HCT116 (cell line): ENCODE measurements at regions not wholly inside any gene's neighbourhood (a gene's known extent, or its start where the extent isn't known, plus 50 kb on each side); places are given as distances from the start of the nearest gene placed in this dataset.

ENCODE experiments used
- ATAC-seq: fragments of 200-7000 bp; cut with Tn5 transposase; 2 replicates; pipeline ENCODE4 v1.9.1; 2020; ENCODE audit warnings: mild to moderate bottlenecking, moderate library complexity
- BruUV-seq: library from RNA; stranded (reverse); fragments of 400-500 nt; replicated peaks from 2 replicates; lab custom pipeline; 2021; lab: Mats Ljungman, UMichigan
- CTCF ChIA-PET: fragments of 300-600 bp; sonication (Branson Sonifier 250); formaldehyde crosslinking; loops from one replicate; lab custom pipeline; 2021; ENCODE audit warnings: antibody characterized with exemption; lab: Charles Lee
- POLR2A ChIA-PET: fragments of 300-600, 350-600 bp; sonication (Branson Sonifier 250); formaldehyde crosslinking; loops from one replicate; lab custom pipeline; 2021; ENCODE audit warnings: antibody characterized with exemption; lab: Charles Lee
- RAD21 ChIA-PET, 2 experiments: fragments of 300-600 bp; sonication (Branson Sonifier 250); formaldehyde crosslinking; loops; one replicate each; lab custom pipeline; 2023; ENCODE audit warnings: low total read pairs in 2 of 2; ENCODE audit not compliant: uncharacterized antibody in 2 of 2, unreplicated experiment in 2 of 2, low non-redundant PET in 1 of 2; lab: Charles Lee
- DNase-seq: peaks from one replicate; pipeline ENCODE4 v3.0.0-alpha.2; 2010; ENCODE audit warnings: low read depth, low spot score
- H2AFZ ChIP-seq: fragments of 200-600 bp; shearing (Covaris generic), sonication (generic); 2 replicates; pipeline ENCODE4 v1.6.1; 2017; ENCODE audit warnings: low read depth, mixed run types, mixed read lengths, antibody characterized with exemption, low read length; ENCODE audit not compliant: poor library complexity, severe bottlenecking
- H3K27ac ChIP-seq: 2 replicates; pipeline ENCODE4 v1.5.1; 2012; ENCODE audit warnings: low read depth, low read length
- H3K27me3 ChIP-seq: fragments of 200-600 bp; sonication (generic); 2 replicates; pipeline ENCODE4 v1.6.1; 2016; ENCODE audit warnings: mixed run types, low read length, mixed read lengths; ENCODE audit not compliant: insufficient read depth
- H3K36me3 ChIP-seq, 2 experiments: fragments of 200-500 bp in 1 of 2; fragments of 200-600 bp in 1 of 2; sonication (Bioruptor generic) in 1 of 2; sonication (generic) in 1 of 2; 2 replicates each; pipeline versions ENCODE4 v1.5.1 to v1.6.1; 2014 to 2016; ENCODE audit warnings: low read length in 2 of 2, inconsistent platforms in 1 of 2, mixed read lengths in 1 of 2, mixed run types in 1 of 2; ENCODE audit not compliant: insufficient read depth in 2 of 2, control insufficient read depth in 1 of 2
- H3K4me1 ChIP-seq, 2 experiments: fragments of 200-600 bp in 1 of 2; sonication (generic) in 1 of 2; 2 replicates each; pipeline versions ENCODE4 v1.5.1 to v1.6.1; 2012 to 2017; ENCODE audit warnings: low read length in 2 of 2, inconsistent platforms in 1 of 2, mild to moderate bottlenecking in 1 of 2, mixed read lengths in 1 of 2, mixed run types in 1 of 2, moderate library complexity in 1 of 2; ENCODE audit not compliant: insufficient read depth in 2 of 2, control insufficient read depth in 1 of 2
- H3K4me2 ChIP-seq: fragments of 200-600 bp; sonication (generic); 2 replicates; pipeline ENCODE4 v1.6.1; 2017; ENCODE audit warnings: mixed run types, low read length, mixed read lengths
- H3K4me3 ChIP-seq, 2 experiments: fragments of 200-600 bp in 1 of 2; sonication (generic) in 1 of 2; replicated peaks in 1 of 2; 2 replicates each; pipeline ENCODE4 v1.5.1; 2011 to 2016; ENCODE audit warnings: low read length in 2 of 2, control low read depth in 1 of 2, low read depth in 1 of 2, mild to moderate bottlenecking in 1 of 2, mixed read lengths in 1 of 2, mixed run types in 1 of 2
- H3K79me2 ChIP-seq: fragments of 200-600 bp; sonication (generic); 2 replicates; pipeline ENCODE4 v1.6.1; 2017; ENCODE audit warnings: mild to moderate bottlenecking, mixed run types, low read length, moderate library complexity, mixed read lengths; ENCODE audit not compliant: insufficient read depth
- H3K9ac ChIP-seq: fragments of 200-600 bp; sonication (generic); 2 replicates; pipeline ENCODE4 v1.6.1; 2016; ENCODE audit warnings: low read length, mixed read lengths
- H3K9me2 ChIP-seq: fragments of 200-600 bp; sonication (generic), shearing (Covaris generic); 2 replicates; pipeline ENCODE4 v1.6.1; 2017; ENCODE audit warnings: mixed run types, mild to moderate bottlenecking, moderate library complexity; ENCODE audit not compliant: insufficient read depth
- H3K9me3 ChIP-seq, 2 experiments: fragments of 200-500 bp in 1 of 2; fragments of 200-600 bp in 1 of 2; sonication (Bioruptor generic) in 1 of 2; sonication (generic) in 1 of 2; 2 replicates each; pipeline ENCODE4 v1.6.1; 2014 to 2017; ENCODE audit warnings: low read length in 2 of 2, mixed read lengths in 2 of 2, inconsistent platforms in 1 of 2, low read depth in 1 of 2, mild to moderate bottlenecking in 1 of 2, mixed run types in 1 of 2, moderate library complexity in 1 of 2; ENCODE audit not compliant: control insufficient read depth in 1 of 2, insufficient read depth in 1 of 2
- H4K20me1 ChIP-seq: fragments of 200-600 bp; sonication (generic), shearing (Covaris generic); 2 replicates; pipeline ENCODE4 v1.6.1; 2017; ENCODE audit warnings: mixed run types, mild to moderate bottlenecking, moderate library complexity; ENCODE audit not compliant: insufficient read depth
- EGR1 ChIP-seq: IDR thresholded peaks from 2 replicates; pipeline ENCODE4 v1.6.1; 2012; ENCODE audit warnings: low read depth
- EZH2 ChIP-seq: fragments of 200-600 bp; sonication (generic); IDR thresholded peaks from 2 replicates; pipeline ENCODE4 v1.6.1; 2017; ENCODE audit warnings: antibody characterized with exemption, mixed run types
- JUND ChIP-seq: IDR thresholded peaks from 2 replicates; pipeline ENCODE4 v1.6.1; 2012
- POLR2A ChIP-seq: IDR thresholded peaks from 2 replicates; pipeline ENCODE4 v1.7.0; 2011; ENCODE audit warnings: borderline replicate concordance; ENCODE audit not compliant: insufficient read depth, insufficient read length; ENCODE audit errors: extremely low read depth
- POLR2AphosphoS5 ChIP-seq: IDR thresholded peaks from 2 replicates; pipeline ENCODE4 v1.6.1; 2011; ENCODE audit warnings: mild to moderate bottlenecking, low read depth, low read length, moderate library complexity
- RAD21 ChIP-seq: IDR thresholded peaks from 2 replicates; pipeline ENCODE4 v1.6.1; 2012; ENCODE audit warnings: low read depth, mild to moderate bottlenecking
- YY1 ChIP-seq: IDR thresholded peaks from 2 replicates; pipeline ENCODE4 v1.6.1; 2011; ENCODE audit warnings: low read length, low read depth, moderate library complexity, mild to moderate bottlenecking; ENCODE audit not compliant: insufficient replicate concordance; ENCODE audit errors: extremely low read depth
- ZFX ChIP-seq: fragments of 450-650 bp; IDR thresholded peaks from 2 replicates; pipeline ENCODE4 v1.6.1; 2017
- intact Hi-C: fragments of 100-400 bp; cut with micrococcal nuclease; formaldehyde crosslinking; loops from 2 replicates; pipeline ENCODE4 v1.10.0; 2022
- TF ChIP-seq, protein P1 (sequence below): IDR thresholded peaks from 2 replicates; pipeline ENCODE4 v1.6.1; 2012
- TF ChIP-seq, protein P2 (sequence below): IDR thresholded peaks from 2 replicates; pipeline ENCODE4 v1.6.1; 2011; ENCODE audit warnings: mild to moderate bottlenecking, low read length, moderate library complexity; ENCODE audit not compliant: insufficient replicate concordance; ENCODE audit errors: extremely low read depth
- TF ChIP-seq, protein P3 (sequence below): IDR thresholded peaks from 2 replicates; pipeline ENCODE4 v1.6.1; 2012; ENCODE audit warnings: low read depth

DNA sequence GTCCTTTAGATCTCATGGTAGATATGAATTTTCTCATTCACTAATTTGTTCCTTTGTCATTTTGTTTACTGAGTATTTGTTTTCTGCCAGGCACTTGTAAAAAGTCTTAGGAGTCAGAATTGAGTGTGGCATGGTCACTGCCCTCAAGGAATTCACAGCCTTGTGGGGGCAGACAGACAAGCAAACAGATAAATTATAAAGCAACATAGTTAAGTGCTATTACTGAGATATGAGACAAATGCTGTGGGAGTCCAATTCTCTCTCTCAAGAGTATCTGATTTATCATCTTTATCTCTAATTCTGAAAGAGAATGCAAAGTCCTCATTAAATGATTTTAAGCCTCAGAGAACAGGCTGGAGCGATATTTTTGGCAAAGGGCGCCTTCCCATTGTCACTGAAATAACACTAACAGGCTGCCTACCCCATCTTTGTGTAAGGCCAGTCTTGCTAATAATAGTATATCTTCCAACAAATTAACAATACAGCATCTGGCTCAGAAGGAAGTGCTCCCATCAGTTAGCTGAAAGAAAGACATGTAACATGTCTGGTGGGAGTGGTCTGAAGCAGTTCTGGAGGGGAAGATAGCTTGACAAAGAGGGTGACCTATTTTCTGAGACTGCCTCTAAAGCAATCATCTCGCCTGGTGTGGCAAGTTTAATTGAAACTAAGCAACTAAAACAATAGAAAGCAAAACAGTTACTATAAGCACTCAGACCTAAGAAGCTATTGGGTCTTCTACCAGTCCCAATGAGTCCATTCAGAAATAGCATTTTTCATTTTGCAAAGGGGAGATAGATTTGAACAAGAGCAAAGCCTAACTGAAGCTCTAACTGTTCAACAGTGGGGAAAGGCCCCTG, 61.5 kb upstream of the AMOT start:
- no peak overlapping the region for H3K9ac ChIP-seq
- no peak for ATAC-seq
- no peaks in the 10 kb centered on the region for H3K36me3 ChIP-seq
- no peak overlapping the region for H3K4me2 ChIP-seq
- BruUV-seq: no TSS peak
- TF ChIP-seq ZFX (no peak), EGR1 (no peak), JUND (no peak), EZH2 (no peak), POLR2A (no peak), YY1 (no peak), RAD21 (no peak), POLR2AphosphoS5 (no peak)
- TF ChIP-seq, protein P1, sequence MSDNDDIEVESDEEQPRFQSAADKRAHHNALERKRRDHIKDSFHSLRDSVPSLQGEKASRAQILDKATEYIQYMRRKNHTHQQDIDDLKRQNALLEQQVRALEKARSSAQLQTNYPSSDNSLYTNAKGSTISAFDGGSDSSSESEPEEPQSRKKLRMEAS: no peak
- TF ChIP-seq, protein P2, sequence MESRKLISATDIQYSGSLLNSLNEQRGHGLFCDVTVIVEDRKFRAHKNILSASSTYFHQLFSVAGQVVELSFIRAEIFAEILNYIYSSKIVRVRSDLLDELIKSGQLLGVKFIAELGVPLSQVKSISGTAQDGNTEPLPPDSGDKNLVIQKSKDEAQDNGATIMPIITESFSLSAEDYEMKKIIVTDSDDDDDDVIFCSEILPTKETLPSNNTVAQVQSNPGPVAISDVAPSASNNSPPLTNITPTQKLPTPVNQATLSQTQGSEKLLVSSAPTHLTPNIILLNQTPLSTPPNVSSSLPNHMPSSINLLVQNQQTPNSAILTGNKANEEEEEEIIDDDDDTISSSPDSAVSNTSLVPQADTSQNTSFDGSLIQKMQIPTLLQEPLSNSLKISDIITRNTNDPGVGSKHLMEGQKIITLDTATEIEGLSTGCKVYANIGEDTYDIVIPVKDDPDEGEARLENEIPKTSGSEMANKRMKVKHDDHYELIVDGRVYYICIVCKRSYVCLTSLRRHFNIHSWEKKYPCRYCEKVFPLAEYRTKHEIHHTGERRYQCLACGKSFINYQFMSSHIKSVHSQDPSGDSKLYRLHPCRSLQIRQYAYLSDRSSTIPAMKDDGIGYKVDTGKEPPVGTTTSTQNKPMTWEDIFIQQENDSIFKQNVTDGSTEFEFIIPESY: no peak
- TF ChIP-seq, protein P3, sequence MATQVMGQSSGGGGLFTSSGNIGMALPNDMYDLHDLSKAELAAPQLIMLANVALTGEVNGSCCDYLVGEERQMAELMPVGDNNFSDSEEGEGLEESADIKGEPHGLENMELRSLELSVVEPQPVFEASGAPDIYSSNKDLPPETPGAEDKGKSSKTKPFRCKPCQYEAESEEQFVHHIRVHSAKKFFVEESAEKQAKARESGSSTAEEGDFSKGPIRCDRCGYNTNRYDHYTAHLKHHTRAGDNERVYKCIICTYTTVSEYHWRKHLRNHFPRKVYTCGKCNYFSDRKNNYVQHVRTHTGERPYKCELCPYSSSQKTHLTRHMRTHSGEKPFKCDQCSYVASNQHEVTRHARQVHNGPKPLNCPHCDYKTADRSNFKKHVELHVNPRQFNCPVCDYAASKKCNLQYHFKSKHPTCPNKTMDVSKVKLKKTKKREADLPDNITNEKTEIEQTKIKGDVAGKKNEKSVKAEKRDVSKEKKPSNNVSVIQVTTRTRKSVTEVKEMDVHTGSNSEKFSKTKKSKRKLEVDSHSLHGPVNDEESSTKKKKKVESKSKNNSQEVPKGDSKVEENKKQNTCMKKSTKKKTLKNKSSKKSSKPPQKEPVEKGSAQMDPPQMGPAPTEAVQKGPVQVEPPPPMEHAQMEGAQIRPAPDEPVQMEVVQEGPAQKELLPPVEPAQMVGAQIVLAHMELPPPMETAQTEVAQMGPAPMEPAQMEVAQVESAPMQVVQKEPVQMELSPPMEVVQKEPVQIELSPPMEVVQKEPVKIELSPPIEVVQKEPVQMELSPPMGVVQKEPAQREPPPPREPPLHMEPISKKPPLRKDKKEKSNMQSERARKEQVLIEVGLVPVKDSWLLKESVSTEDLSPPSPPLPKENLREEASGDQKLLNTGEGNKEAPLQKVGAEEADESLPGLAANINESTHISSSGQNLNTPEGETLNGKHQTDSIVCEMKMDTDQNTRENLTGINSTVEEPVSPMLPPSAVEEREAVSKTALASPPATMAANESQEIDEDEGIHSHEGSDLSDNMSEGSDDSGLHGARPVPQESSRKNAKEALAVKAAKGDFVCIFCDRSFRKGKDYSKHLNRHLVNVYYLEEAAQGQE: no peak
- TF ChIP-seq, all 23 proteins: peak for 0
- H3K4me3 ChIP-seq: no peak overlapping the region
- no peaks in the 10 kb centered on the region for H3K4me1 ChIP-seq
- no peaks in the 10 kb centered on the region for H4K20me1 ChIP-seq
- ChIA-PET POLR2A (no interaction called here), CTCF (no interaction called here), RAD21 (no interaction called here)
- no peaks in the 10 kb centered on the region for H3K9me3 ChIP-seq
- intact Hi-C loops: no loop called here
- DNase-seq: no peak
- no peak overlapping the region for H3K27ac ChIP-seq
- H3K79me2 ChIP-seq: no peaks in the 10 kb centered on the region
- no peaks in the 10 kb centered on the region for H3K9me2 ChIP-seq
- H3K27me3 ChIP-seq: no peaks in the 10 kb centered on the region
- H2AFZ ChIP-seq: no peak overlapping the region
